Lung (tissue), 11 donors: ENCODE measurements at regions not wholly inside any gene's neighbourhood (a gene's known extent, or its start where the extent isn't known, plus 50 kb on each side); places are given as distances from the start of the nearest gene placed in this dataset.
A peak's percentile ranks its signal among the peaks of the same experiment; 100 is the strongest.

Experiments
- ATAC-seq: fragments of 200-7000 bp; cut with Tn5 transposase; one replicate; pipeline ENCODE4 v1.9.1; 2020; ENCODE audit warnings: moderate number of reproducible peaks; ENCODE audit not compliant: insufficient read depth, low FRiP score
- DNase-seq, 3 donors: peaks; one replicate each; pipeline ENCODE4 v3.0.0-alpha.2; 2013 to 2017
- H3K27ac ChIP-seq, 2 donors: one replicate each; pipeline ENCODE4 v1.5.1; 2013; ENCODE audit warnings: mild to moderate bottlenecking in 2 of 2, moderate library complexity in 2 of 2, control low read depth in 1 of 2, inconsistent platforms in 1 of 2, low read depth in 1 of 2, low read length in 1 of 2
- H3K27me3 ChIP-seq, 3 donors: one replicate each; pipeline ENCODE4 v1.5.1; 2013; ENCODE audit warnings: low read length in 2 of 3; ENCODE audit not compliant: control insufficient read depth in 3 of 3, insufficient read depth in 3 of 3
- H3K36me3 ChIP-seq, 4 donors: one replicate each; pipeline ENCODE4 v1.5.1; 2013; ENCODE audit warnings: low read length in 4 of 4, mild to moderate bottlenecking in 1 of 4, moderate library complexity in 1 of 4; ENCODE audit not compliant: control insufficient read depth in 4 of 4, insufficient read depth in 4 of 4
- H3K4me1 ChIP-seq, 5 donors: one replicate each; pipeline ENCODE4 v1.5.1; 2013; ENCODE audit warnings: low read length in 5 of 5, mild to moderate bottlenecking in 2 of 5, moderate library complexity in 1 of 5; ENCODE audit not compliant: control insufficient read depth in 5 of 5, insufficient read depth in 5 of 5
- H3K4me3 ChIP-seq: one replicate; pipeline ENCODE4 v1.5.1; 2013; ENCODE audit warnings: mild to moderate bottlenecking, control low read depth, moderate library complexity
- H3K9ac ChIP-seq, 2 donors: one replicate each; pipeline ENCODE4 v1.5.1; 2013; ENCODE audit warnings: low read length in 2 of 2, control low read depth in 1 of 2; ENCODE audit not compliant: insufficient read depth in 1 of 2
- H3K9me3 ChIP-seq, 4 donors: one replicate each; pipeline ENCODE4 v1.5.1; 2013; ENCODE audit warnings: low read length in 3 of 4, mild to moderate bottlenecking in 1 of 4, moderate library complexity in 1 of 4; ENCODE audit not compliant: control insufficient read depth in 4 of 4, insufficient read depth in 3 of 4
- WGBS, 2 donors: extraction: QIAGEN DNeasy Blood & Tissue Kit; methylation state at CpG; one replicate each; pipeline ENCODE4 v1.1.7; 2013; 5-methylcytosine and 5-hydroxymethylcytosine counted together
- TF ChIP-seq, protein P1 (sequence below): IDR thresholded peaks from 2 replicates; pipeline ENCODE4 v1.5.1; 2012; ENCODE audit warnings: mild to moderate bottlenecking; ENCODE audit errors: control extremely low read depth, extremely low read depth
- donor health status: control.
- donor health status: control.
- donor health status: Bipolar disorder and iron deficiency.
- donor health status: healthy.
- donor health status: DM: yes; HTN: yes; CAD: no.

DNA sequence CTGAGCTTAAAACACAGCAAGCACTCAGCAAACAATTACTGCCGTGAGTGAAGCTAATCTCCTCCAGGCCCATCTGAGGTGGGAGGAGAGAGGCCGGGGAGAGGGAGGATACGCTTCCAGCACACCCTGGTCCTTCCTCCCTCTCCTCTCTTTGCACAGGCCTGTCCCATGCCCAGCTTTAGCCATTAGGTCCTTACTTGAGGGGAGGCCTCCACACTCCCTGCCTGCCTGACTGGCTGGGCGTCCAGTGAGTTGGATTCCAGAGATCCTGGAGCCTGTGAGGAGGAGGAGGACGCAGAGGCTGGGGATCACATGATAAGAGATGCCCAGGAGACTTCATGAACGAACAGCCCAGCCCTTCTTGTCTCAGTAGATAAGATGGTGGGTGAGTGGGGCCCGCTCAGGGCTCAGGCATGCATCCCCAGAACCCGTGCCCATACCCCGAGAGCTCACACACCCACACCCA lies 65.1 kb upstream of the NCOR2 start:
- DNase-seq, result no peak
- peaks cover 0 to 10% (median 0%) of the 10 kb centered on the region in 5 donors for H3K4me1 ChIP-seq
- TF ChIP-seq, protein P1, sequence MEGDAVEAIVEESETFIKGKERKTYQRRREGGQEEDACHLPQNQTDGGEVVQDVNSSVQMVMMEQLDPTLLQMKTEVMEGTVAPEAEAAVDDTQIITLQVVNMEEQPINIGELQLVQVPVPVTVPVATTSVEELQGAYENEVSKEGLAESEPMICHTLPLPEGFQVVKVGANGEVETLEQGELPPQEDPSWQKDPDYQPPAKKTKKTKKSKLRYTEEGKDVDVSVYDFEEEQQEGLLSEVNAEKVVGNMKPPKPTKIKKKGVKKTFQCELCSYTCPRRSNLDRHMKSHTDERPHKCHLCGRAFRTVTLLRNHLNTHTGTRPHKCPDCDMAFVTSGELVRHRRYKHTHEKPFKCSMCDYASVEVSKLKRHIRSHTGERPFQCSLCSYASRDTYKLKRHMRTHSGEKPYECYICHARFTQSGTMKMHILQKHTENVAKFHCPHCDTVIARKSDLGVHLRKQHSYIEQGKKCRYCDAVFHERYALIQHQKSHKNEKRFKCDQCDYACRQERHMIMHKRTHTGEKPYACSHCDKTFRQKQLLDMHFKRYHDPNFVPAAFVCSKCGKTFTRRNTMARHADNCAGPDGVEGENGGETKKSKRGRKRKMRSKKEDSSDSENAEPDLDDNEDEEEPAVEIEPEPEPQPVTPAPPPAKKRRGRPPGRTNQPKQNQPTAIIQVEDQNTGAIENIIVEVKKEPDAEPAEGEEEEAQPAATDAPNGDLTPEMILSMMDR, result no peak
- H3K4me3 ChIP-seq, result no peak overlapping the region
- no peaks in the 10 kb centered on the region for H3K9me3 ChIP-seq
- no peaks in the 10 kb centered on the region for H3K36me3 ChIP-seq
- 74 to 86% methylated on average over 9 of the region's 9 CpGs for WGBS, 2 donors
- no peak overlapping the region for H3K9ac ChIP-seq
- H3K27ac ChIP-seq, result peak overlapping the region in 1 of 2 donors; percentile 10
- no peak for ATAC-seq
- no peaks in the 10 kb centered on the region for H3K27me3 ChIP-seq

DNA sequence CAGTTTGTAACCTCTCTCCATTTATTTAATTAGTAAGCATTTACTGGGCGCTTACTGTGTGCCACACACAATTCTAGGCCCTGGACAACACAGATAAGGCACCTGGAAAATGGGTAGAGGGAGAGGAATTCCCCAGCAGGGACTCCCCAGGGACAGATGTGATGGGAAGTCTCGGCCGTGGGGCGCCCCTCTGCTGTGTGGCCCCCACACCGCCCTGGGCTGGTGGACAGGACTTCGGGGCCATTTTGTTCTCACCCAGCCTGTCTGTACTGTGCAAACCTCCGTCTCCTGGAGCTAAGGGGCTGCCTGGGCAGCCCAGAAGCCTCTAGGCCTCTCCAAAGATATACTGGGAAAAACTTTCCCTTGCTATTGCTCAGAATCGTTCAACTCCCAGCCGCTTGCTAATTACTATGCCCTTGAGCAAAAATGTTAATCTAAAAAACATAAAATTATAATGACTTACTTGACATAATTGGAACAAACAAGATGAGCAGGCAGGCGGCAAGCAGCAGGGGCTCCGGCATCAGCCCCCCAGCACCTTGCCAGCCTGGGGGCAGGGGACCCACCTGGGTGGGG lies 64.4 kb upstream of the NCOR2 start:
- Histone ChIP-seq H3K4me3 (no peak overlapping the region), H3K36me3 (no peaks in the 10 kb centered on the region), H3K27me3 (no peaks in the 10 kb centered on the region), H3K9ac (no peak overlapping the region), H3K9me3 (no peaks in the 10 kb centered on the region), H3K4me1 (peaks cover 0 to 10% (median 2%) of the 10 kb centered on the region in 5 donors), H3K27ac (no peak overlapping the region)
- DNase-seq (no peak), ATAC-seq (no peak)
- TF ChIP-seq, protein P1, result no peak
- 95 to 96% methylated on average over 11 of the region's 11 CpGs for WGBS, 2 donors

DNA sequence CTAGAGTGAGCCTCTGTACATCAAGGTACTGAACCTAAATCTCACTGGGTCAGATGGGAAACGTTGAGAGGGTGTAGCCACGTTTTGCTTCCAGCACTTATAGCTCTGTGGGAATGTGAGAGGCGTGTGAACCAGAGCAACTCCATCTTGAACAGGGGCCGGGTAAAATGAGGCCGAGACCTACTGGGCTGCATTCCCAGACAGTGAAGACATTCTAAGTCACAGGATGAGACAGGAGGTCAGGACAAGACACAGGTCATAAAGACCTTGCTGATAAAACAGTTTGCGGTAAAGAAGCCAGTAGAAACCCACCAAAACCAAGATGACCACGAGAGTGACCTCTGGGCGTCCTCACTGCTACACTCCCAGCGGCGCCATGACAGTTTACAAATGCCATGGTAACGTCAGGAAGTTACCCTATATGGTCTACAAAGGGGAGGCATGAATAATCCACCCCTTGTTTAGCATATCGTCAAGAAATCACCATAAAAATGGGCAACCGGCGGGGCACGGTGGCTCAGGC lies 63.4 kb upstream of the NCOR2 start:
- TF ChIP-seq, protein P1, result no peak
- 94% methylated on average over 15 of the region's 15 CpGs for WGBS, 2 donors

More for the DNA sequence above, 63.4 kb upstream of the NCOR2 start:
- Histone ChIP-seq H3K4me3 (no peak overlapping the region), H3K9me3 (no peaks in the 10 kb centered on the region), H3K4me1 (peaks cover 0 to 16% (median 9%) of the 10 kb centered on the region in 5 donors), H3K27ac (no peak overlapping the region), H3K27me3 (no peaks in the 10 kb centered on the region), H3K9ac (no peak overlapping the region), H3K36me3 (no peaks in the 10 kb centered on the region)
- ATAC-seq, result no peak
- DNase-seq, result no peak
